ENCODE measurements at regions not wholly inside any gene's neighbourhood (a gene's known extent, or its start where the extent isn't known, plus 50 kb on each side); places are given as distances from the start of the nearest gene placed in this dataset.

DNA sequence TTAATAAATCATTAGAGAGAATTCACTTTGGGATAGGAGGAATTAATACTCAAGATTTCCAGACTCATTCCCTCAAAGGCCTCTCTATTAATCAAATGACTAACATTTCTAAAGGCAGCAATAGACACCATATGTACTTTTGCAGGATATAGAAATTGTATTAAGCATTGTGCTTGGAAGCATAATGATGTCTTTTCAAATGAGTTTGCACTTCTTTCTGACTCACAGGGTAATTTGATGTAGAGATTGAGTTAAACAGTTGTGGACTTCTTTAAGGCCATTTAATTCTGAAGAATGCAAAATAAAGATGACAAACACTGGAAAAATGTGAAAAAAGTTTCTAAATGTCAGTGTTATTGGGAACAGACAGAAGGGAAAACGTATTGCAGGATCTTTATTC, 63.4 kb upstream of the CSRP2 start (continued):
- TF ChIP-seq, protein P1, sequence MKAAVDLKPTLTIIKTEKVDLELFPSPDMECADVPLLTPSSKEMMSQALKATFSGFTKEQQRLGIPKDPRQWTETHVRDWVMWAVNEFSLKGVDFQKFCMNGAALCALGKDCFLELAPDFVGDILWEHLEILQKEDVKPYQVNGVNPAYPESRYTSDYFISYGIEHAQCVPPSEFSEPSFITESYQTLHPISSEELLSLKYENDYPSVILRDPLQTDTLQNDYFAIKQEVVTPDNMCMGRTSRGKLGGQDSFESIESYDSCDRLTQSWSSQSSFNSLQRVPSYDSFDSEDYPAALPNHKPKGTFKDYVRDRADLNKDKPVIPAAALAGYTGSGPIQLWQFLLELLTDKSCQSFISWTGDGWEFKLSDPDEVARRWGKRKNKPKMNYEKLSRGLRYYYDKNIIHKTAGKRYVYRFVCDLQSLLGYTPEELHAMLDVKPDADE (IDR thresholded peaks at IDR 0.05), result no peak
- no peak for TF ChIP-seq JUNB (IDR thresholded peaks at IDR 0.05; ENCODE audit: unreplicated experiment)

DNA sequence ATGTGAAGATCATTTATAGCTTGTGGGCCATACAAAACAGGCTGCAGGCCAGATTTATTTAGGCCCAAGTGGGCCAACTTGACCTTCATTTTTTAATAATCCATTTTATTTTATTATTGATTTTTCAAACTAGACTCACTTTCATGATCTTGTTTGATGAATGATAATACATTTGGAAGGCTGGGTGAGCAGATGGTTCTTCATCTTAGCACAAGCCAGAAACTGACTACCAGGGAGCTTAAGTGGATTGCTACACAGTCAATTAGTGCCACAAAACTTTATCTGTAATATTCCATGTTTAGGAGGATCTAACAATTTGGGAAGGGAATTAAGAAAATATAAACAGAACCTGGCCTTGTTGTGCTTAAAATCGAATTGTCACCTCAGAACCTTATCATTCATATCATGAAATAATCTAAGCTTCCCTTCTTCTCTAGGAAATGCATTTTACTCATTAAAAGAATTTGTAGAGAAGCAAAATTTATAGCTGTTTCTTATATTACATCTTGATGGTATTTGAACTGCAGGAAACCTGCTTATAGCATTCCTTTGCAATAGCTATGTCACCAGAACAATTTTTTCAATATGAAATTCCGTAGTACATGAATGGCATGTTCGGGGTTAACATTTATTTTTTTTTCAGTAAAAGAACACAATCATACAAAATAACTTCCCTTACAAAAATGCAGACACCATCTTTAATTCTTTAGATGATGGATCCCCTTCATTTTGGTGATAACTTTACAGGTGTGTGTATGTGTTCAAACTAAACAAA, 62.0 kb upstream of the CSRP2 start:
- H3K27me3 ChIP-seq (ENCODE audit: insufficient read depth), result no peaks in the 10 kb centered on the region
- no peak overlapping the region for H3K27ac ChIP-seq (ENCODE audit: low read depth)
- no peaks in the 10 kb centered on the region for H3F3A ChIP-seq (replicated peaks; ENCODE audit: low read depth)
- no peaks in the 10 kb centered on the region for H3K79me2 ChIP-seq (replicated peaks; ENCODE audit: insufficient read depth)
- H3K4me2 ChIP-seq, result no peak overlapping the region
- no peaks in the 10 kb centered on the region for H3K9me3 Mint-ChIP-seq
- peaks cover 2% of the 10 kb centered on the region for H3K27me3 Mint-ChIP-seq (ENCODE audit: insufficient read depth, low read depth, poor library complexity)
- DNase-seq (ENCODE audit: low spot score) (no peak), ATAC-seq (no peak)
- no peaks in the 10 kb centered on the region for H3K36me3 Mint-ChIP-seq (ENCODE audit: low read depth)
- H3K4me3 ChIP-seq, result no peak overlapping the region
- no peak overlapping the region for H3K27ac Mint-ChIP-seq
- TF ChIP-seq EZH2 (IDR thresholded peaks at IDR 0.05; ENCODE audit: low read depth, unreplicated experiment) (no peak), NANOG (IDR thresholded peaks at IDR 0.05; ENCODE audit: borderline replicate concordance) (no peak), STAT1 (IDR thresholded peaks at IDR 0.05; ENCODE audit: unreplicated experiment) (no peak), EZH2phosphoT487 (IDR thresholded peaks at IDR 0.05; ENCODE audit: unreplicated experiment) (no peak), CREB1 (CRISPR knock-in tag; IDR thresholded peaks at IDR 0.05; ENCODE audit: low read depth) (no peak)
- TF ChIP-seq, protein P1 (IDR thresholded peaks at IDR 0.05), result no peak
- TF ChIP-seq, protein P2, sequence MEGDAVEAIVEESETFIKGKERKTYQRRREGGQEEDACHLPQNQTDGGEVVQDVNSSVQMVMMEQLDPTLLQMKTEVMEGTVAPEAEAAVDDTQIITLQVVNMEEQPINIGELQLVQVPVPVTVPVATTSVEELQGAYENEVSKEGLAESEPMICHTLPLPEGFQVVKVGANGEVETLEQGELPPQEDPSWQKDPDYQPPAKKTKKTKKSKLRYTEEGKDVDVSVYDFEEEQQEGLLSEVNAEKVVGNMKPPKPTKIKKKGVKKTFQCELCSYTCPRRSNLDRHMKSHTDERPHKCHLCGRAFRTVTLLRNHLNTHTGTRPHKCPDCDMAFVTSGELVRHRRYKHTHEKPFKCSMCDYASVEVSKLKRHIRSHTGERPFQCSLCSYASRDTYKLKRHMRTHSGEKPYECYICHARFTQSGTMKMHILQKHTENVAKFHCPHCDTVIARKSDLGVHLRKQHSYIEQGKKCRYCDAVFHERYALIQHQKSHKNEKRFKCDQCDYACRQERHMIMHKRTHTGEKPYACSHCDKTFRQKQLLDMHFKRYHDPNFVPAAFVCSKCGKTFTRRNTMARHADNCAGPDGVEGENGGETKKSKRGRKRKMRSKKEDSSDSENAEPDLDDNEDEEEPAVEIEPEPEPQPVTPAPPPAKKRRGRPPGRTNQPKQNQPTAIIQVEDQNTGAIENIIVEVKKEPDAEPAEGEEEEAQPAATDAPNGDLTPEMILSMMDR (conservative IDR thresholded peaks at IDR 0.05; ENCODE audit: low read depth in 2 of 2), result no peak
- H3K4me1 ChIP-seq (ENCODE audit: insufficient read depth), result no peaks in the 10 kb centered on the region
- H3K36me3 ChIP-seq (ENCODE audit: insufficient read depth), result no peaks in the 10 kb centered on the region
- no peaks in the 10 kb centered on the region for H4K20me1 ChIP-seq (replicated peaks; ENCODE audit: insufficient read depth)
- H3K4me1 Mint-ChIP-seq, result peaks cover 11% of the 10 kb centered on the region; the same call in 2 of the 3 replicates
- 0 out of 2 replicates have a peak, but pooled peaks cover 12% of the 10 kb centered on the region for H3K9me2 ChIP-seq (ENCODE audit: insufficient read depth)
- H3K4me3 Mint-ChIP-seq, result no peak overlapping the region
- no peak overlapping the region for H2AFZ ChIP-seq

DNA sequence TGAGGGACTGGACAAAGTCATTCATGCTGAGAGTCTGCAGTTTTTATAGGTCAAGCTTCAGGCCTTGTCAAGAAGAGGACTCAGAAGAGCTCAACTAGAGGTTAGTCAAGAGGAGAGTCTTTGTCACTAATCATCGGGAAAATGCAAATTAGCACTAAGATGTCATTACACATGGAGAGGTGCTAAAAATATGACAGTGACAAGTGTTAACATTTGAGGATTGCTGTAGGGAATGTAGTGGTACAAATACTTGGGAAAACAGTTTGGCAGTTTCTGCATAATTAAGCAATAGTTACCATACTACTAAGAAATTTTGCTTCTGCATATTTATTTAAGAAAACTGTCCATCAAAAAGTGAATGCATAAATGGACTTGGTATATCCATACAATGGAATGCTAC, 60.9 kb upstream of the CSRP2 start:
- H3K27ac Mint-ChIP-seq, result no peak overlapping the region
- Histone ChIP-seq H3K4me1 (ENCODE audit: insufficient read depth) (no peaks in the 10 kb centered on the region), H3K79me2 (replicated peaks; ENCODE audit: insufficient read depth) (no peaks in the 10 kb centered on the region), H3K36me3 (ENCODE audit: insufficient read depth) (no peaks in the 10 kb centered on the region), H3K4me3 (no peak overlapping the region), H3F3A (replicated peaks; ENCODE audit: low read depth) (no peaks in the 10 kb centered on the region), H2AFZ (no peak overlapping the region), H3K4me2 (no peak overlapping the region), H3K9me2 (ENCODE audit: insufficient read depth) (0 out of 2 replicates have a peak, but pooled peaks cover 12% of the 10 kb centered on the region), H3K27ac (ENCODE audit: low read depth) (no peak overlapping the region), H3K27me3 (ENCODE audit: insufficient read depth) (no peaks in the 10 kb centered on the region), H4K20me1 (replicated peaks; ENCODE audit: insufficient read depth) (no peaks in the 10 kb centered on the region)
- TF ChIP-seq ZNF331 (CRISPR knock-in tag; IDR thresholded peaks at IDR 0.05; ENCODE audit: low read depth) (no peak), ZNF114 (CRISPR knock-in tag; IDR thresholded peaks at IDR 0.05) (no peak)
- H3K4me3 Mint-ChIP-seq, result no peak overlapping the region
- DNase-seq (ENCODE audit: low spot score) (no peak), ATAC-seq (no peak)
- no peaks in the 10 kb centered on the region for H3K36me3 Mint-ChIP-seq (ENCODE audit: low read depth)
- H3K9me3 Mint-ChIP-seq, result no peaks in the 10 kb centered on the region
- H3K27me3 Mint-ChIP-seq (ENCODE audit: insufficient read depth, low read depth, poor library complexity), result no peaks in the 10 kb centered on the region
- H3K4me1 Mint-ChIP-seq, result peaks cover 11% of the 10 kb centered on the region; the same call in 2 of the 3 replicates
